ENCODE measurements at regions not wholly inside any gene's neighbourhood (a gene's known extent, or its start where the extent isn't known, plus 50 kb on each side); places are given as distances from the start of the nearest gene placed in this dataset.

DNA sequence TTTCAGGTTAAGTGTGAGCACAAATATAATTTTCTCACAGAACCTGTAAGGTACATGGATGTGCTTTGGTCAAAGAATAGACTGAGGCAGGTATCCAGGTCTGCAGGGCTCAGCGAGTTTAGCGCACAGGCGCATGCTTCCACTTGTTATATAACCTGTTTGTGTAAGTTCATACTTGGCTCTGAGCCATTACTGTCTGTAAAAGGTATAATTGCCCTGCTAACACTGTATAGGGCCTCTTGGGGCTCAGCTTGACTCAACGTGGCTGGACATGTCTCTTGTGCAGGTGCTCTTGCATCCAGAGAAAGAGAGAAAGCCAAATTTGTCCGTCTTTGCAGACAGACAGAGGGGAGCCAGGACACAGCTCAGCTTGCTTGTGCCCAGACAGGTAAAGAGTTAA, 759.6 kb downstream of the MTRR start:
- ChIA-PET CTCF (no interaction called here), POLR2A (ENCODE audit: low non-redundant PET) (no interaction called here)
- DNase-seq (ENCODE audit: low spot score) = no peak
- TF ChIP-seq, protein P1, sequence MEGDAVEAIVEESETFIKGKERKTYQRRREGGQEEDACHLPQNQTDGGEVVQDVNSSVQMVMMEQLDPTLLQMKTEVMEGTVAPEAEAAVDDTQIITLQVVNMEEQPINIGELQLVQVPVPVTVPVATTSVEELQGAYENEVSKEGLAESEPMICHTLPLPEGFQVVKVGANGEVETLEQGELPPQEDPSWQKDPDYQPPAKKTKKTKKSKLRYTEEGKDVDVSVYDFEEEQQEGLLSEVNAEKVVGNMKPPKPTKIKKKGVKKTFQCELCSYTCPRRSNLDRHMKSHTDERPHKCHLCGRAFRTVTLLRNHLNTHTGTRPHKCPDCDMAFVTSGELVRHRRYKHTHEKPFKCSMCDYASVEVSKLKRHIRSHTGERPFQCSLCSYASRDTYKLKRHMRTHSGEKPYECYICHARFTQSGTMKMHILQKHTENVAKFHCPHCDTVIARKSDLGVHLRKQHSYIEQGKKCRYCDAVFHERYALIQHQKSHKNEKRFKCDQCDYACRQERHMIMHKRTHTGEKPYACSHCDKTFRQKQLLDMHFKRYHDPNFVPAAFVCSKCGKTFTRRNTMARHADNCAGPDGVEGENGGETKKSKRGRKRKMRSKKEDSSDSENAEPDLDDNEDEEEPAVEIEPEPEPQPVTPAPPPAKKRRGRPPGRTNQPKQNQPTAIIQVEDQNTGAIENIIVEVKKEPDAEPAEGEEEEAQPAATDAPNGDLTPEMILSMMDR (conservative IDR thresholded peaks at IDR 0.05; ENCODE audit: low read depth) = no peak
- no peak overlapping the region for H3K27ac ChIP-seq

DNA sequence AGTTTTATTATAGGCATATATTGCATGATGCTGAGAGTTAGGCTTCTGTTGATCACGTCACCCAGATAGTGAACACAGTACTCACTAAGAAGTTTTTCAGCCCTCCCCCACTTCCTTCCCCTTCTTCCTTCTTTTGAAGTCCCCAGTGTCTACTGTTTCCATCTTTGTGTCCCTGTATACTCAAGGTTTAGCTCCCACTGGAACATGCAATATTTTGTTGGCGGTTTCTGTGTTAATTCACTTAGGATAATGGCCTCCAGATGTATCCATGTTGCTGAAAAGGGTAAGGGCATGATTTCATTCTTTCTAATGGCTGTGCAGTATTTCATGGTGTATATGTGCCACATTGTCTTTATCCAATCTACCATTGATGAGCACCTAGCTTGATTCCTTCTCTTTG, 764.3 kb downstream of the MTRR start:
- CTCF ChIA-PET = no interaction called here
- DNase-seq (ENCODE audit: low spot score) = no peak
- TF ChIP-seq, protein P1 (conservative IDR thresholded peaks at IDR 0.05; ENCODE audit: low read depth) = no peak
- POLR2A ChIA-PET (ENCODE audit: low non-redundant PET) = no interaction called here
- no peak overlapping the region for H3K27ac ChIP-seq

DNA sequence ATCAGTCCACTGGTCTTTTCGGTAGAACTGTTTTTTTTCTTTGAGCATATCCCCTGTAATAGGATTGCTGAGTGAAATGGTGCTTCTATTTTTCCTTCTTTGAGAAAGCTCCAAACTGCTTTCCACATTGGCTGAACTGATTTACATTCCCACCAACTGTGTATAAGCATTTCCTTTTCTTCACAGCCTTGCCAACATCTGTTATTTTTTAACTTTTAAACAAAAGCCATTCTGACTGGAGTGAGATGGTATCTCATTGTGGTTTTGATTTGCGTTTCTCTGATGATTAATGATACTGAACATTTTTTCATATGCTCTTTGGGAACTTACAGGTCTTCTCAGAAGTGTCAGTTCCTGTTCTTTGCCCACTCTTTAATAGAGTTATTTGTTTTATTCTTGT, 764.7 kb downstream of the MTRR start:
- DNase-seq (ENCODE audit: low spot score) = no peak
- POLR2A ChIA-PET (ENCODE audit: low non-redundant PET) = no interaction called here
- no peak overlapping the region for H3K27ac ChIP-seq
- TF ChIP-seq, protein P1 (conservative IDR thresholded peaks at IDR 0.05; ENCODE audit: low read depth) = no peak
- CTCF ChIA-PET = no interaction called here

DNA sequence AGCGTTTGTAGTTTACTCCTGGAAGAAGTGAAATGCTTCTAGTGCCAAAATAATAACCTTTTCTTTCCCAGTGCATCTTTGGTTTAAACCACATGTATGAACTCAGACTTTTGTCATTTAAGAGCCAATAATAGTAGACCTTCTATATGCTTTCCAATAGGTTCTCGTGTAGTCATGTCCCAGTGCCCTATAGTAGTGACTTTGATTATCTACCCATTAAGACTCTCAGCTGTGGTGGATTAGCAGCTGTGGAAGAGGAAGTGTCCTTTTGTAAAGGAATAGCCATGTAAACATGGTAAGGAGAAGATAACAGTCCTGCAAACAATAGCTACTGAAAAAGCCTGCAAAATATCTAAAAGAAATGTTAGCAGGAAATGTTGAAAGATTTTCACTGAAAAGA, 765.3 kb downstream of the MTRR start:
- TF ChIP-seq, protein P1 (conservative IDR thresholded peaks at IDR 0.05; ENCODE audit: low read depth) = no peak
- no peak overlapping the region for H3K27ac ChIP-seq
- ChIA-PET CTCF (no interaction called here), POLR2A (ENCODE audit: low non-redundant PET) (no interaction called here)
- no peak for DNase-seq (ENCODE audit: low spot score)

DNA sequence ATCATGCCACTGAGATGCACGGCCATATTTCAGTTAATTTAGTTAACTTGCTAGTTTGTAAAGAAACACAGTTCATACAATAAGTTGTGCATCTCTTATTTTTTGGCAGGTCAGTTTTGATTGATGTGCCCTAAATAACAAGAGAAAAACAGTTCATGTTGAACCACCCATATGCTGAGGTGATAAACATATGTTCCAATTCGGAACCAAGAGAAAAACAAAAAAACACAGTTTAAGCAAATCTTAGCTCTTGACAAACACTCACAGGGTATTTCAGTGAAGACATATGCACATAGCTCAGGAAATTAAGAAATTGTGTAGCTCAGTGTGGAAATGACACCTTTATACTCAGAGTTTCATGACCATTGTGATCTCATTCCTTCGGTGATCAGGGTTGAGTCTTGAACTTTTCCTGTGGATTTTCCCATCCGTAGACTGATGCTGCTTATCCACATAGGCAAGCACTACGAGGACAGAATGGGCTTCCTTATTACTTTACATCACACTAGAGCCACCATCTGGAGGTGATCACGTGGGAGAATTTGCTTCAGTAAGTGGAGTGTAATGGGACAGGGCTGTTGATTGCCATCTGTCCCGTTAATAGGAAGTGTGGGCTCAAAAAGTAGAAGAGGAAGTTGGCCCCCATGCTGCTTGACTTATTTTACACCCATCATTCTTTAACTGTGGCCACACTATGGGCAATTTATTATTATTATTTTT, 773.0 kb downstream of the MTRR start:
- DNase-seq (ENCODE audit: low spot score) = no peak
- H3K27ac ChIP-seq = no peak overlapping the region
- TF ChIP-seq, protein P1 (conservative IDR thresholded peaks at IDR 0.05; ENCODE audit: low read depth) = no peak
- ChIA-PET POLR2A (ENCODE audit: low non-redundant PET) (no interaction called here), CTCF (no interaction called here)

DNA sequence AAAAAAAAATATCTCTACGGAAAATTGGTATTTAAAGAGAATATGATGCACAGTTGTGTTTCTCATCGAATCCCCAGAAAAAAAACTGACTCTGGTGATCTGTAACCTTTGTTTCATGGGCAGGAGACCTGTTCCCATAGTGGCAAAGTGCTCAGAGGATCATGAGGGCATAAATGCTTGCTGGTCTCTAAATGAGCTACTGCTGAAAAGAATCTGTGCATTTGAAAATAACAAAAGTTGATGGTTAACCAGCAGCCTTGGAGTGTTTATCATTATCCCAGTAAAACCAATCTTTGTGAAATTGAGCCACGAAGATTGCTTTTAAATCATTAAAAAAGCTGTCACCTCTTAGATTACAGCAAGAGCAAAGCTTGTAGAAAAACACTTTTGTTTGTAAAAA, 775.4 kb downstream of the MTRR start:
- ChIA-PET POLR2A (ENCODE audit: low non-redundant PET) (interaction anchor here (0.7 kb wide), 1 partner anchor 12 kb away, joined by 3 read pairs; no protein-coding TSS in a partner anchor), CTCF (no interaction called here)
- no peak for DNase-seq (ENCODE audit: low spot score)
- H3K27ac ChIP-seq = no peak overlapping the region
- TF ChIP-seq, protein P1 (conservative IDR thresholded peaks at IDR 0.05; ENCODE audit: low read depth) = no peak
